HepG2 (cell line): ENCODE measurements at regions not wholly inside any gene's neighbourhood (a gene's known extent, or its start where the extent isn't known, plus 50 kb on each side); places are given as distances from the start of the nearest gene placed in this dataset.

Experiments used
- ATAC-seq: fragments of 200-7000 bp; cut with Tn5 transposase; 3 replicates; pipeline ENCODE4 v1.9.1; 2020; ENCODE audit warnings: mild to moderate bottlenecking, moderate library complexity
- BruUV-seq: library from RNA; stranded (reverse); fragments of 400-500 nt; replicated peaks from 2 replicates; lab custom pipeline; 2021; lab: Mats Ljungman, UMichigan
- CTCF ChIA-PET: fragments of 300-600 bp; formaldehyde crosslinking; extraction: SDS; loops from one replicate; lab custom pipeline; 2021; ENCODE audit warnings: low total read pairs, inconsistent platforms, low intra/inter-chr PET ratio; lab: Yijun Ruan, JAX
- POLR2A ChIA-PET: fragments of 350-600 bp; sonication (Branson Sonifier 250); formaldehyde crosslinking; loops from one replicate; lab custom pipeline; 2020; ENCODE audit warnings: antibody characterized with exemption, inconsistent platforms; lab: Yijun Ruan, JAX
- DNase-seq: peaks from one replicate; pipeline ENCODE4 v3.0.0-alpha.2; 2015; ENCODE audit warnings: low spot score
- FAIRE-seq: peaks from 3 replicates; lab custom pipeline; 2011; peaks lifted over from hg19 to GRCh38; lab: Jason Lieb, UNC
- H2AFZ ChIP-seq: one replicate; pipeline ENCODE4 v1.6.1; 2011; ENCODE audit warnings: low read length, inconsistent platforms
- H3K27ac ChIP-seq: fragments of 300-600 bp; 3 replicates; pipeline ENCODE4 v1.8.0; 2011; ENCODE audit warnings: mixed run types, mild to moderate bottlenecking, mixed read lengths, low read length, inconsistent platforms; ENCODE audit not compliant: insufficient read depth; ENCODE audit errors: extremely low read length
- H3K27me3 ChIP-seq, 2 experiments: fragments of 200-600 bp in 1 of 2; 2 replicates in 1 of 2; 3 replicates in 1 of 2; pipeline versions ENCODE4 v1.6.0 to v1.8.0; 2011; ENCODE audit warnings: low read length in 2 of 2, mild to moderate bottlenecking in 2 of 2, moderate library complexity in 2 of 2, inconsistent platforms in 1 of 2; ENCODE audit not compliant: insufficient read depth in 2 of 2, control insufficient read depth in 1 of 2
- H3K36me3 ChIP-seq, 2 experiments: fragments of 200-600 bp in 1 of 2; replicated peaks in 1 of 2; 2 replicates in 1 of 2; 3 replicates in 1 of 2; pipeline versions ENCODE4 v1.5.1 to v1.8.0; 2011; ENCODE audit warnings: low read length in 2 of 2, inconsistent platforms in 1 of 2; ENCODE audit not compliant: insufficient read depth in 2 of 2, control insufficient read depth in 1 of 2
- H3K4me1 ChIP-seq: 2 replicates; pipeline ENCODE4 v1.5.1; 2012; ENCODE audit warnings: low read length, inconsistent platforms; ENCODE audit not compliant: insufficient read depth
- H3K4me2 ChIP-seq: 2 replicates; pipeline ENCODE4 v1.6.0; 2011; ENCODE audit warnings: low read depth, low read length, inconsistent platforms
- H3K4me3 ChIP-seq, 3 experiments: fragments of 200-600 bp in 1 of 3; sonication (generic), shearing (Covaris generic) in 1 of 3; replicated peaks in 1 of 3; 2 replicates each; pipeline ENCODE4 v1.5.1; 2011 to 2016; ENCODE audit warnings: low read length in 3 of 3, inconsistent platforms in 2 of 3, low read depth in 2 of 3, mild to moderate bottlenecking in 2 of 3, control low read depth in 1 of 3, mixed read lengths in 1 of 3; ENCODE audit not compliant: insufficient read depth in 1 of 3
- H3K79me2 ChIP-seq: one replicate; pipeline ENCODE4 v1.6.1; 2011; ENCODE audit warnings: low read length, inconsistent platforms; ENCODE audit not compliant: insufficient read depth
- H3K9ac ChIP-seq: 2 replicates; pipeline ENCODE4 v1.6.0; 2011; ENCODE audit warnings: mild to moderate bottlenecking, low read depth, low read length, inconsistent platforms; ENCODE audit not compliant: insufficient read depth
- H3K9me3 ChIP-seq: 2 replicates; pipeline ENCODE4 v1.5.1; 2012; ENCODE audit warnings: mild to moderate bottlenecking, low read length
- H4K20me1 ChIP-seq: 2 replicates; pipeline ENCODE4 v1.6.0; 2011; ENCODE audit warnings: inconsistent platforms, mild to moderate bottlenecking, low read length, moderate library complexity; ENCODE audit not compliant: insufficient read depth
- AGO2 ChIP-seq: fragments of 200-400 bp; formaldehyde crosslinking; optimal IDR thresholded peaks from 2 replicates; pipeline ENCODE3; 2017; ENCODE audit warnings: mild to moderate bottlenecking, low read depth, low read length, moderate library complexity
- KLF12 ChIP-seq: sonication (generic); formaldehyde crosslinking; IDR thresholded peaks from 2 replicates; pipeline ENCODE4 v1.4.0; 2020; ENCODE audit warnings: missing genetic modification reagents, borderline replicate concordance
- PRDM15 ChIP-seq: sonication (generic); formaldehyde crosslinking; IDR thresholded peaks from 2 replicates; pipeline ENCODE4 v1.4.0; 2020; ENCODE audit warnings: missing genetic modification reagents
- SPEN ChIP-seq: sonication (generic); formaldehyde crosslinking; IDR thresholded peaks from 2 replicates; pipeline ENCODE4 v1.5.1; 2020; ENCODE audit warnings: low read depth, mild to moderate bottlenecking, missing genetic modification reagents
- ZNF563 ChIP-seq: sonication (generic); formaldehyde crosslinking; IDR thresholded peaks from 2 replicates; pipeline ENCODE4 v1.8.0; 2022; ENCODE audit warnings: mild to moderate bottlenecking, moderate library complexity, missing genetic modification reagents
- ZNF776 ChIP-seq: sonication (generic); formaldehyde crosslinking; IDR thresholded peaks from 2 replicates; pipeline ENCODE4 v1.4.0; 2020; ENCODE audit warnings: mild to moderate bottlenecking, missing genetic modification reagents
- WGBS: methylation state at CpG from one replicate; pipeline ENCODE4 v1.1.6; 2017; ENCODE audit warnings: low lambda C conversion rate; 5-methylcytosine and 5-hydroxymethylcytosine counted together
- in situ Hi-C: cut with HindIII; loops from 2 replicates; pipeline ENCODE4 v1.10.0; 2017; ENCODE audit warnings: low pct_unique_long_range_greater_than_20kb; ENCODE audit not compliant: extremely low pct_ligation_motif_present
- intact Hi-C: fragments of 100-400 bp; cut with micrococcal nuclease; formaldehyde crosslinking; loops from one replicate; pipeline ENCODE4 v1.10.0; 2022; ENCODE audit not compliant: unreplicated experiment
- TF ChIP-seq, protein P1 (sequence below): sonication (generic); formaldehyde crosslinking; IDR thresholded peaks from 2 replicates; pipeline ENCODE4 v1.5.1; 2020; ENCODE audit warnings: mild to moderate bottlenecking, missing genetic modification reagents, moderate library complexity
- TF ChIP-seq, protein P2 (sequence below): sonication (generic); formaldehyde crosslinking; IDR thresholded peaks from 2 replicates; pipeline ENCODE4 v1.4.0; 2020; ENCODE audit warnings: missing genetic modification reagents, borderline replicate concordance
- TF ChIP-seq, protein P3 (sequence below): sonication (generic); IDR thresholded peaks from 2 replicates; pipeline ENCODE4 v1.6.1; 2016; ENCODE audit warnings: low read depth, borderline replicate concordance
- TF ChIP-seq, protein P4 (sequence below): sonication (generic); formaldehyde crosslinking; conservative IDR thresholded peaks from 2 replicates; pipeline ENCODE4 v1.8.0; 2022; ENCODE audit warnings: missing genetic modification reagents

DNA sequence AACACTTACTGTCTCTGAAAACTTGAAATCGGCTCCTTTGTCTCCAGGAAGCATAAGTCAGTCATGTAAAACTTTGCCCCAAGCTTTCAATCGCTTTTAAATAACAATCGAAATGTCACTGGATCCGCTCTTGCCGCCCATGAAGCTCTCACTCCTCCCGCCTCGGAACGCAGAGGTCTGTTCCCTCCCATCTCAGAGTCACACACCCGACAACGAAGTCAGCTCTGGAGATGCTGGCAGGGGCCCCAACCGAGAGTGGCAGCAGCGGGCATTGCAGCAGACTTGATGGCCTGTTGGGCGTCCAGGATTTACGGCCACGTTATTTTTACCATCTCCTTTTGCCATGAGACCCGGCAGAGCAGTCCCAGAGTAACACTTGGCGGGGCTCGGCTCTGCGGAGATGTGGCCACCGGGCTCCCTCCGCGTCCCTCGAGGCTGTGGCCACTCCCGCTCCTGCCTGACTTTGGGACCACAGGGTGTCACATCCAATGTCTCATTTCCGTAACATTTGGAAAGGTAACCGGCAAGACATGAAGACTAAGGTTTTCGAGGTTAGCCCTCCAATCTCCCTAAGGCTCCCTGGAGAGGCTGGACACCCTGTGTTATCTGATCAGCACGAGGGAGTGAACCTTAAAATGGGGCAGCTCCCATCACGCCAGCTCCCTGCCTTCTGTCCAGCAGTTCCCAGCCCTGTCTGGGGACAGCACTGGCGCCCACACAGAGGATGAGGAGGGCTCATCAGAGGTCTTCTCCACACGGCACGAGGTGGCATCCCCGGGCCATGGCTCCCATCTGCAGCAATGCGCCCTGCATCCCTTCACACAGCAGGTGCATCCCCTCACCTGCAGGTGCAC is 62.8 kb upstream of the ADGRA1 start:
- ChIA-PET POLR2A (no interaction called here), CTCF (no interaction called here)
- WGBS = 42% methylated on average over 28 of the region's 34 CpGs

More for the DNA sequence above, 62.8 kb upstream of the ADGRA1 start:
- Histone ChIP-seq H3K27me3 (peaks cover 6 to 75% of the 10 kb centered on the region in 2 experiments), H2AFZ (no peak overlapping the region), H3K36me3 (no peaks in the 10 kb centered on the region), H4K20me1 (no peaks in the 10 kb centered on the region), H3K9me3 (no peaks in the 10 kb centered on the region), H3K9ac (no peak overlapping the region), H3K79me2 (no peaks in the 10 kb centered on the region), H3K4me3 (no peak overlapping the region), H3K27ac (no peak overlapping the region), H3K4me1 (peaks cover 9% of the 10 kb centered on the region; the same call in 1 of the 2 replicates), H3K4me2 (no peak overlapping the region)
- TF ChIP-seq AGO2 = no peak
- TF ChIP-seq, protein P1, sequence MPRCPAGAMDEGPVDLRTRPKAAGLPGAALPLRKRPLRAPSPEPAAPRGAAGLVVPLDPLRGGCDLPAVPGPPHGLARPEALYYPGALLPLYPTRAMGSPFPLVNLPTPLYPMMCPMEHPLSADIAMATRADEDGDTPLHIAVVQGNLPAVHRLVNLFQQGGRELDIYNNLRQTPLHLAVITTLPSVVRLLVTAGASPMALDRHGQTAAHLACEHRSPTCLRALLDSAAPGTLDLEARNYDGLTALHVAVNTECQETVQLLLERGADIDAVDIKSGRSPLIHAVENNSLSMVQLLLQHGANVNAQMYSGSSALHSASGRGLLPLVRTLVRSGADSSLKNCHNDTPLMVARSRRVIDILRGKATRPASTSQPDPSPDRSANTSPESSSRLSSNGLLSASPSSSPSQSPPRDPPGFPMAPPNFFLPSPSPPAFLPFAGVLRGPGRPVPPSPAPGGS (CRISPR knock-in tag) = no peak
- TF ChIP-seq, protein P2, sequence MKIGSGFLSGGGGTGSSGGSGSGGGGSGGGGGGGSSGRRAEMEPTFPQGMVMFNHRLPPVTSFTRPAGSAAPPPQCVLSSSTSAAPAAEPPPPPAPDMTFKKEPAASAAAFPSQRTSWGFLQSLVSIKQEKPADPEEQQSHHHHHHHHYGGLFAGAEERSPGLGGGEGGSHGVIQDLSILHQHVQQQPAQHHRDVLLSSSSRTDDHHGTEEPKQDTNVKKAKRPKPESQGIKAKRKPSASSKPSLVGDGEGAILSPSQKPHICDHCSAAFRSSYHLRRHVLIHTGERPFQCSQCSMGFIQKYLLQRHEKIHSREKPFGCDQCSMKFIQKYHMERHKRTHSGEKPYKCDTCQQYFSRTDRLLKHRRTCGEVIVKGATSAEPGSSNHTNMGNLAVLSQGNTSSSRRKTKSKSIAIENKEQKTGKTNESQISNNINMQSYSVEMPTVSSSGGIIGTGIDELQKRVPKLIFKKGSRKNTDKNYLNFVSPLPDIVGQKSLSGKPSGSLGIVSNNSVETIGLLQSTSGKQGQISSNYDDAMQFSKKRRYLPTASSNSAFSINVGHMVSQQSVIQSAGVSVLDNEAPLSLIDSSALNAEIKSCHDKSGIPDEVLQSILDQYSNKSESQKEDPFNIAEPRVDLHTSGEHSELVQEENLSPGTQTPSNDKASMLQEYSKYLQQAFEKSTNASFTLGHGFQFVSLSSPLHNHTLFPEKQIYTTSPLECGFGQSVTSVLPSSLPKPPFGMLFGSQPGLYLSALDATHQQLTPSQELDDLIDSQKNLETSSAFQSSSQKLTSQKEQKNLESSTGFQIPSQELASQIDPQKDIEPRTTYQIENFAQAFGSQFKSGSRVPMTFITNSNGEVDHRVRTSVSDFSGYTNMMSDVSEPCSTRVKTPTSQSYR = no peak
- no peak for TF ChIP-seq ZNF776 (CRISPR knock-in tag)
- TF ChIP-seq SPEN (CRISPR knock-in tag) = no peak
- TF ChIP-seq, protein P3, sequence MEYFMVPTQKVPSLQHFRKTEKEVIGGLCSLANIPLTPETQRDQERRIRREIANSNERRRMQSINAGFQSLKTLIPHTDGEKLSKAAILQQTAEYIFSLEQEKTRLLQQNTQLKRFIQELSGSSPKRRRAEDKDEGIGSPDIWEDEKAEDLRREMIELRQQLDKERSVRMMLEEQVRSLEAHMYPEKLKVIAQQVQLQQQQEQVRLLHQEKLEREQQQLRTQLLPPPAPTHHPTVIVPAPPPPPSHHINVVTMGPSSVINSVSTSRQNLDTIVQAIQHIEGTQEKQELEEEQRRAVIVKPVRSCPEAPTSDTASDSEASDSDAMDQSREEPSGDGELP = no peak
- TF ChIP-seq ZNF563 (CRISPR knock-in tag) = no peak
- TF ChIP-seq KLF12 = no peak
- no peak for TF ChIP-seq PRDM15 (CRISPR knock-in tag)
- TF ChIP-seq, protein P4, sequence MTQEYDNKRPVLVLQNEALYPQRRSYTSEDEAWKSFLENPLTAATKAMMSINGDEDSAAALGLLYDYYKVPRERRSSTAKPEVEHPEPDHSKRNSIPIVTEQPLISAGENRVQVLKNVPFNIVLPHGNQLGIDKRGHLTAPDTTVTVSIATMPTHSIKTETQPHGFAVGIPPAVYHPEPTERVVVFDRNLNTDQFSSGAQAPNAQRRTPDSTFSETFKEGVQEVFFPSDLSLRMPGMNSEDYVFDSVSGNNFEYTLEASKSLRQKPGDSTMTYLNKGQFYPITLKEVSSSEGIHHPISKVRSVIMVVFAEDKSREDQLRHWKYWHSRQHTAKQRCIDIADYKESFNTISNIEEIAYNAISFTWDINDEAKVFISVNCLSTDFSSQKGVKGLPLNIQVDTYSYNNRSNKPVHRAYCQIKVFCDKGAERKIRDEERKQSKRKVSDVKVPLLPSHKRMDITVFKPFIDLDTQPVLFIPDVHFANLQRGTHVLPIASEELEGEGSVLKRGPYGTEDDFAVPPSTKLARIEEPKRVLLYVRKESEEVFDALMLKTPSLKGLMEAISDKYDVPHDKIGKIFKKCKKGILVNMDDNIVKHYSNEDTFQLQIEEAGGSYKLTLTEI (CRISPR knock-in tag) = no peak
- intact Hi-C loops (no loop called here), in situ Hi-C loops (no loop called here)
- ATAC-seq (no peak), FAIRE-seq (no peak), DNase-seq (no peak)
- no TSS peak for BruUV-seq
